Astrocyte of the hippocampus (primary cell): ENCODE measurements at regions not wholly inside any gene's neighbourhood (a gene's known extent, or its start where the extent isn't known, plus 50 kb on each side); places are given as distances from the start of the nearest gene placed in this dataset.
A peak's percentile ranks its signal among the peaks of the same experiment; 100 is the strongest.

Experiments
- DNase-seq: peaks from one replicate; pipeline ENCODE4 v3.0.0; 2011; ENCODE audit warnings: low read depth, low spot score

- no peak for DNase-seq
Measured at GRCh38 chr3:162292409-162292808, 795.8 kb downstream of the OTOL1 start.

- DNase-seq: peak; percentile 88
Measured at GRCh38 chr3:162295323-162295983, 798.8 kb downstream of the OTOL1 start.

GRCh38 chr3:162302983-162303624 is 806.5 kb downstream of the OTOL1 start:
- DNase-seq: no peak

GRCh38 chr3:162317046-162317445 is 820.4 kb downstream of the OTOL1 start:
- no peak for DNase-seq

- DNase-seq: no peak
Measured at GRCh38 chr3:162328649-162329048, 832.0 kb downstream of the OTOL1 start.

- DNase-seq: no peak
Measured at GRCh38 chr3:162329514-162329913, 832.9 kb downstream of the OTOL1 start.

- DNase-seq: no peak
Measured at GRCh38 chr3:162332344-162332743, 835.7 kb downstream of the OTOL1 start.

GRCh38 chr3:162334537-162334936 is 837.9 kb downstream of the OTOL1 start:
- DNase-seq: no peak

GRCh38 chr3:162337630-162338029 is 841.0 kb downstream of the OTOL1 start:
- DNase-seq: no peak

GRCh38 chr3:162338514-162338913 is 841.9 kb downstream of the OTOL1 start:
- peak; percentile 26 for DNase-seq

GRCh38 chr3:162348912-162349311 is 852.3 kb downstream of the OTOL1 start:
- DNase-seq: no peak

- DNase-seq: no peak
Measured at GRCh38 chr3:162353414-162353813, 856.8 kb downstream of the OTOL1 start.

- DNase-seq: peak; percentile 40
Measured at GRCh38 chr3:162354356-162354755, 857.7 kb downstream of the OTOL1 start.

GRCh38 chr3:162365066-162365719 is 868.6 kb downstream of the OTOL1 start:
- DNase-seq: no peak

GRCh38 chr3:162366166-162366766 is 869.7 kb downstream of the OTOL1 start:
- DNase-seq: no peak

GRCh38 chr3:162367429-162368260 is 871.0 kb downstream of the OTOL1 start:
- no peak for DNase-seq

- no peak for DNase-seq
Measured at GRCh38 chr3:162368417-162368816, 871.8 kb downstream of the OTOL1 start.

- no peak for DNase-seq
Measured at GRCh38 chr3:162369306-162369705, 872.7 kb downstream of the OTOL1 start.

GRCh38 chr3:162370141-162370540 is 873.5 kb downstream of the OTOL1 start:
- no peak for DNase-seq

- DNase-seq: no peak
Measured at GRCh38 chr3:162376761-162377160, 880.2 kb downstream of the OTOL1 start.

GRCh38 chr3:162377608-162378007 is 881.0 kb downstream of the OTOL1 start:
- DNase-seq: no peak

GRCh38 chr3:162385387-162385786 is 888.8 kb downstream of the OTOL1 start:
- DNase-seq: no peak
